ENCODE measurements at regions not wholly inside any gene's neighbourhood (a gene's known extent, or its start where the extent isn't known, plus 50 kb on each side); places are given as distances from the start of the nearest gene placed in this dataset.

DNA sequence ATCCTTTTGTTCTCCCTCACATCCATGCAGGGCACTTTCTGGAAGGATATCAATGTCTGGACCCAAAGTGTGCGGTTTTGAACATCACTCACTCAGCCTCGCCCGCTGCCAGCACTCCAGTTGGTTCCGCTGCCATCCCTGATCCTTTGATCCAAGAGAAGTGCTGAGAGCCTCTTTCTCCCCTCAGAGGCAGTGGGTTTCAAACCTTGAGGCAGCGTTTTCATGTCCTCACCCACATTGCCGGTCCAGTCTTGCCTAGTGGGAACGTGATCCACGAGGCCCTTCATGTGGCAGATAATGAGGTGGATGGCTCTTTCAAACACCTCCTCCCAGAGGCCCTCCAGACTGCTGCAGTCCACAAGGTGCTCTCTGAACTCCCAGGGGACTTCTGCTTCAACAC is 122.2 kb downstream of the ACTL8 start:
- in situ Hi-C loops (cut with HindIII; ENCODE audit: low sequenced_read_pairs), result no loop called here
- no peak overlapping the region for H3K4me3 ChIP-seq (ENCODE audit: low read depth, low read length)
- DNase-seq (ENCODE audit: low read depth, low spot score), result no peak
- TF ChIP-seq, protein P1, sequence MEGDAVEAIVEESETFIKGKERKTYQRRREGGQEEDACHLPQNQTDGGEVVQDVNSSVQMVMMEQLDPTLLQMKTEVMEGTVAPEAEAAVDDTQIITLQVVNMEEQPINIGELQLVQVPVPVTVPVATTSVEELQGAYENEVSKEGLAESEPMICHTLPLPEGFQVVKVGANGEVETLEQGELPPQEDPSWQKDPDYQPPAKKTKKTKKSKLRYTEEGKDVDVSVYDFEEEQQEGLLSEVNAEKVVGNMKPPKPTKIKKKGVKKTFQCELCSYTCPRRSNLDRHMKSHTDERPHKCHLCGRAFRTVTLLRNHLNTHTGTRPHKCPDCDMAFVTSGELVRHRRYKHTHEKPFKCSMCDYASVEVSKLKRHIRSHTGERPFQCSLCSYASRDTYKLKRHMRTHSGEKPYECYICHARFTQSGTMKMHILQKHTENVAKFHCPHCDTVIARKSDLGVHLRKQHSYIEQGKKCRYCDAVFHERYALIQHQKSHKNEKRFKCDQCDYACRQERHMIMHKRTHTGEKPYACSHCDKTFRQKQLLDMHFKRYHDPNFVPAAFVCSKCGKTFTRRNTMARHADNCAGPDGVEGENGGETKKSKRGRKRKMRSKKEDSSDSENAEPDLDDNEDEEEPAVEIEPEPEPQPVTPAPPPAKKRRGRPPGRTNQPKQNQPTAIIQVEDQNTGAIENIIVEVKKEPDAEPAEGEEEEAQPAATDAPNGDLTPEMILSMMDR (IDR thresholded peaks at IDR 0.05; ENCODE audit: low read depth, low read length), result no peak

DNA sequence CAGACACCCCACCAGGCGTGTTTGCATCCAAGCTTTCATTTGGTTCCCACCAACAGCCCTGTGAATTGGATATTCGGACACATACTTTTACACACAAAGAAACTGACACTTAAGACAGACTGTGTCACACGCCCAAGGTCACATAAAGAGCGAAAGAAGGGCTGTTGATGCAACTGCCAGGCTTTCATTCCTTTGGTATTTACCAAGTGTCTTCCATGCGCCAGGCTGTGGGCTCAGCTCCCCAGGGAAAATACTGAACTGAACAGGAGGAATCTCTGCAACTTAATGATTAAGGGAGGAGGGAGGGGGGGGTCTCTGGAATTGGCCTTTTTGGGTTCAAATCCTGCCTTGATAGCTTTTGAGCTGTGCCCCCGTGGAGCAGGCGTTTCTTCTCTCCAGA is 122.8 kb downstream of the ACTL8 start:
- in situ Hi-C loops (cut with HindIII; ENCODE audit: low sequenced_read_pairs), result no loop called here
- no peak for DNase-seq (ENCODE audit: low read depth, low spot score)
- no peak overlapping the region for H3K4me3 ChIP-seq (ENCODE audit: low read depth, low read length)
- TF ChIP-seq, protein P1 (IDR thresholded peaks at IDR 0.05; ENCODE audit: low read depth, low read length), result no peak

DNA sequence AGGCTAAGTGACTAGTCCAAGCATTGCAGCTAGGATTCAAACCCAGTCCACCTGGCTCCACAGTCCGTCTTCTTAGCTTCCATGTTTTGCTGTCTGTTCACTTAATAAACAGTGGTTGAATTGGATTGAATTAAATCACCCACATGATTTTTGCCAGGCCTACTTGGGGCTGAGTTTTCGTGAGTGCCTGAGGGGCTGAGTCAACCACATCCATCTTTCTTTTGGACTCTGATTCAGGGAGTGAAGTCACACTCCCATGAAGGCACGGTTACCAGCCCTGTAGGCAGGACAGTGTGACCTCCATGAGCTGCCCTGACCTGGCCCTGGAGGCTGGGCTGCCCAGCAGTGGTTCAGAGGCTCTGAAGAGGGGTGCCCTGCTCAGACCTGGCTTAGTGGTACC is 123.7 kb downstream of the ACTL8 start:
- no peak overlapping the region for H3K4me3 ChIP-seq (ENCODE audit: low read depth, low read length)
- TF ChIP-seq, protein P1 (IDR thresholded peaks at IDR 0.05; ENCODE audit: low read depth, low read length), result no peak
- peak; percentile 69 for DNase-seq (ENCODE audit: low read depth, low spot score)
- in situ Hi-C loops (cut with HindIII; ENCODE audit: low sequenced_read_pairs), result no loop called here

DNA sequence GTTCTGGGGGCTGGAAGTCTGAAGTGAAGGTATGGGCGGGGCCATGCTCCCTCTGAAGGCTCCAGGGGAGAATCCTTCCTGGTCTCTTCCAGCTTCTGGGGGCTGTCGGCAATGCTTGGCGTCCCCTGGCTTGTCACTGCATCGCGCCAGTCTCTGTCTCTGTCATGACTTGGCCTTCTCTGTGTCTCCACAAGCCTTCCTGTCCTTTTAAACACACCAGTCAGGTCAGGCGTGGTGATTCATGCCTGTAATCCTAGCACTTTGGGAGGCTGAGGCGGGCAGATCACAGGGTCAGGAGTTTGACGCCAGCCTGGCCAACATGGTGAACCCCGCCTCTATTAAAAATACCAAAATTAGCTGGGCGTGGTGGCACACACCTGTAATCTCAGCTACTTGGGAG is 125.3 kb downstream of the ACTL8 start:
- DNase-seq (ENCODE audit: low read depth, low spot score), result no peak
- H3K4me3 ChIP-seq (ENCODE audit: low read depth, low read length), result no peak overlapping the region
- in situ Hi-C loops (cut with HindIII; ENCODE audit: low sequenced_read_pairs), result no loop called here
- TF ChIP-seq, protein P1 (IDR thresholded peaks at IDR 0.05; ENCODE audit: low read depth, low read length), result no peak

GRCh38 chr1:17881761-17882160 is 126.6 kb downstream of the ACTL8 start:
- no peak overlapping the region for H3K4me3 ChIP-seq (ENCODE audit: low read depth, low read length)
- TF ChIP-seq, protein P1 (IDR thresholded peaks at IDR 0.05; ENCODE audit: low read depth, low read length), result no peak
- in situ Hi-C loops (cut with HindIII; ENCODE audit: low sequenced_read_pairs), result no loop called here
- DNase-seq (ENCODE audit: low read depth, low spot score), result no peak

- no peak for DNase-seq (ENCODE audit: low read depth, low spot score)
- TF ChIP-seq, protein P1 (IDR thresholded peaks at IDR 0.05; ENCODE audit: low read depth, low read length), result no peak
- no peak overlapping the region for H3K4me3 ChIP-seq (ENCODE audit: low read depth, low read length)
- in situ Hi-C loops (cut with HindIII; ENCODE audit: low sequenced_read_pairs), result no loop called here
These were observed 128.0 kb downstream of the ACTL8 start for GRCh38 chr1:17883136-17883535.

All from astrocyte of the spinal cord (primary cell).